HepG2 (cell line): ENCODE measurements at regions not wholly inside any gene's neighbourhood (a gene's known extent, or its start where the extent isn't known, plus 50 kb on each side); places are given as distances from the start of the nearest gene placed in this dataset.

Experiments used
- EZH2 ChIP-seq: conservative IDR thresholded peaks from 2 replicates; pipeline ENCODE4 v1.6.1; 2012; ENCODE audit warnings: mild to moderate bottlenecking, low read depth, low read length, moderate library complexity
- KIAA2018 ChIP-seq: sonication (generic); formaldehyde crosslinking; IDR thresholded peaks from 2 replicates; pipeline ENCODE4 v1.5.0; 2020; ENCODE audit warnings: mild to moderate bottlenecking, missing genetic modification reagents, borderline replicate concordance
- PITX1 ChIP-seq: sonication (generic); formaldehyde crosslinking; IDR thresholded peaks from 2 replicates; pipeline ENCODE4 v1.5.1; 2020; ENCODE audit warnings: mild to moderate bottlenecking, missing genetic modification reagents
- SALL2 ChIP-seq: sonication (generic); formaldehyde crosslinking; IDR thresholded peaks from 2 replicates; pipeline ENCODE4 v1.8.1; 2023; ENCODE audit warnings: mild to moderate bottlenecking, missing genetic modification reagents, inconsistent platforms
- SAP130 ChIP-seq: IDR thresholded peaks from 2 replicates; pipeline ENCODE4 v1.6.1; 2016; ENCODE audit warnings: low read depth
- SKIL ChIP-seq: sonication (generic); formaldehyde crosslinking; IDR thresholded peaks from 2 replicates; pipeline ENCODE4 v1.8.0; 2022; ENCODE audit warnings: missing genetic modification reagents, mild to moderate bottlenecking, moderate library complexity, borderline replicate concordance
- ZBTB25 ChIP-seq: IDR thresholded peaks from 2 replicates; pipeline ENCODE4 v1.6.1; 2018; ENCODE audit warnings: missing genetic modification reagents
- ZNF225 ChIP-seq: sonication (generic); formaldehyde crosslinking; IDR thresholded peaks from 2 replicates; pipeline ENCODE4 v1.4.0; 2020; ENCODE audit warnings: mild to moderate bottlenecking, missing genetic modification reagents
- ZNF362 ChIP-seq: sonication (generic); formaldehyde crosslinking; IDR thresholded peaks from 2 replicates; pipeline ENCODE4 v1.4.0; 2020; ENCODE audit warnings: missing genetic modification reagents, mild to moderate bottlenecking, borderline replicate concordance
- ZNF687 ChIP-seq: sonication (generic); formaldehyde crosslinking; IDR thresholded peaks from 2 replicates; pipeline ENCODE4 v1.5.1; 2020; ENCODE audit warnings: mild to moderate bottlenecking, missing genetic modification reagents, moderate library complexity
- ZNF879 ChIP-seq: sonication (generic); formaldehyde crosslinking; IDR thresholded peaks from 2 replicates; pipeline ENCODE4 v1.8.1; 2023; ENCODE audit warnings: missing genetic modification reagents

- TF ChIP-seq ZNF362 (CRISPR knock-in tag) (no peak), ZNF225 (no peak), SKIL (no peak), SALL2 (CRISPR knock-in tag) (peak; percentile 77), PITX1 (CRISPR knock-in tag) (peak; percentile 61), SAP130 (CRISPR knock-in tag) (peak; percentile 72), ZNF687 (CRISPR knock-in tag) (peak; percentile 91), ZNF879 (CRISPR knock-in tag) (no peak), EZH2 (no peak), KIAA2018 (CRISPR knock-in tag) (no peak), ZBTB25 (peak; percentile 85)
These were observed 90.0 kb upstream of the ARID1B start (continued) for GRCh38 chr6:156686995-156687788.
